Renal cortex interstitium (tissue), 11 donors: ENCODE measurements at regions not wholly inside any gene's neighbourhood (a gene's known extent, or its start where the extent isn't known, plus 50 kb on each side); places are given as distances from the start of the nearest gene placed in this dataset.

ENCODE experiments used
- DNase-seq, 11 donors: peaks; one replicate each; pipeline ENCODE4 v3.0.0-alpha.2; 2013; ENCODE audit warnings: low read depth in 9 of 11, low spot score in 4 of 11; ENCODE audit errors: extremely low read depth in 1 of 11

GRCh38 chr1:10891091-10891490 lies 94.6 kb upstream of the CASZ1 start:
- DNase-seq, result no peak

- DNase-seq, result no peak
Measured at GRCh38 chr1:10892138-10893065, 96.0 kb upstream of the CASZ1 start.

GRCh38 chr1:10895621-10896020 lies 99.2 kb upstream of the CASZ1 start:
- no peak for DNase-seq

GRCh38 chr1:10896673-10897072 lies 100.2 kb upstream of the CASZ1 start:
- DNase-seq, result no peak

- DNase-seq, result no peak
Measured at GRCh38 chr1:10897321-10897980, 101.0 kb upstream of the CASZ1 start.

- no peak for DNase-seq
Measured at GRCh38 chr1:10897981-10898728, 101.7 kb upstream of the CASZ1 start.

- no peak for DNase-seq
Measured at GRCh38 chr1:10898921-10899320, 102.5 kb upstream of the CASZ1 start.

GRCh38 chr1:10899490-10900250 lies 103.2 kb upstream of the CASZ1 start:
- no peak for DNase-seq

- no peak for DNase-seq
Measured at GRCh38 chr1:10900251-10900651, 103.8 kb upstream of the CASZ1 start.

- no peak for DNase-seq
Measured at GRCh38 chr1:10900691-10901090, 104.2 kb upstream of the CASZ1 start.

GRCh38 chr1:10901091-10901890 lies 104.8 kb upstream of the CASZ1 start:
- DNase-seq, result no peak

GRCh38 chr1:10901891-10902805 lies 105.7 kb upstream of the CASZ1 start:
- no peak for DNase-seq

GRCh38 chr1:10903421-10903820 lies 107.0 kb upstream of the CASZ1 start:
- no peak for DNase-seq

- DNase-seq, result no peak
Measured at GRCh38 chr1:10903821-10904220, 107.4 kb upstream of the CASZ1 start.

GRCh38 chr1:10904396-10905358 lies 107.8 kb upstream of the TARDBP start:
- DNase-seq, result no peak
